Activated naive CD4-positive, alpha-beta T cell treated with anti-CD3 and anti-CD28 coated beads, Interleukin-2, amount 10 ng/mL, durations not matched to agents 7 days and 5 days (primary cell): ENCODE measurements at regions not wholly inside any gene's neighbourhood (a gene's known extent, or its start where the extent isn't known, plus 50 kb on each side); places are given as distances from the start of the nearest gene placed in this dataset.

Source experiments
- CTCF ChIA-PET: fragments of 350-600 bp; sonication (Branson Sonifier 250); formaldehyde crosslinking; loops from one replicate; lab custom pipeline; 2021; ENCODE audit warnings: antibody characterized with exemption; lab: Charles Lee
- DNase-seq: peaks from one replicate; pipeline ENCODE4 v3.0.0-alpha.2; 2020
- H3K27ac Mint-ChIP-seq: one replicate; pipeline ENCODE4 v1.8.0; 2021; ENCODE audit warnings: mild to moderate bottlenecking, moderate library complexity, mixed read lengths
- H3K27me3 Mint-ChIP-seq: one replicate; pipeline ENCODE4 v1.8.0; 2021; ENCODE audit warnings: mild to moderate bottlenecking, mixed read lengths
- H3K36me3 Mint-ChIP-seq: one replicate; pipeline ENCODE4 v1.8.0; 2021; ENCODE audit warnings: mixed read lengths
- H3K4me1 Mint-ChIP-seq: one replicate; pipeline ENCODE4 v1.8.0; 2021; ENCODE audit warnings: mixed read lengths
- H3K4me3 Mint-ChIP-seq: one replicate; pipeline ENCODE4 v1.8.0; 2021; ENCODE audit warnings: mild to moderate bottlenecking, moderate library complexity, mixed read lengths
- H3K9me3 Mint-ChIP-seq: one replicate; pipeline ENCODE4 v1.8.0; 2021; ENCODE audit warnings: mixed read lengths

DNA sequence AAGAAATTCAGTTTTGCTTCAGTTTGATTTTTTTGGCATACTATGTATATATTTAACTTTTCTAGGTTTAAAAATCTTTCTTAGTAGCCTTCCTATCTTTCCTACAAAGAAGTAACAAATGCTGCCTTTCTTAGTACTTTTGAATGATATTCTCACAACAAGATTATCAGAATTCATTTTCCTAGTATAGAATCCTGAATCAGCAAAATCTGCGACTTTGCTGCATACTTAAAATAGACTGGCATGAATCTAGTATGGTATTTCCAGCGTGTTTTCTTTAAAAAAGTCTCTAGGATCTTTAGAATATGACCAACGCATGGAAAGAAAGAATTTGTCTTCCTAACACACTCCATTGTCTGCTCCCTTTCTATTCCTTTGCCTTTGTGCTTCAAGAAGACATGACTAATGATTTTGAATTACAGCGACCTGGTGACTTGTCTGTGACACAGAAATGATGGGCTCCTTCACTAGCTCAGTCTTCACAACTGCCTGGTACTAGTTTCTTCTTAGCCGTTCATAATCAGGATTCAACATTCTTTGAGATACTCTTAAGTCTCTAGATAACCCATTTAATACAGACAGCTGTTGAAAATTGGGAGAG, 349.8 kb downstream of the PPARGC1A start:
- no peak for DNase-seq
- Mint-ChIP-seq H3K4me1 (no peaks in the 10 kb centered on the region), H3K27me3 (no peaks in the 10 kb centered on the region), H3K4me3 (no peak overlapping the region), H3K9me3 (peaks cover 5% of the 10 kb centered on the region), H3K36me3 (no peaks in the 10 kb centered on the region), H3K27ac (no peak overlapping the region)
- CTCF ChIA-PET: no interaction called here

DNA sequence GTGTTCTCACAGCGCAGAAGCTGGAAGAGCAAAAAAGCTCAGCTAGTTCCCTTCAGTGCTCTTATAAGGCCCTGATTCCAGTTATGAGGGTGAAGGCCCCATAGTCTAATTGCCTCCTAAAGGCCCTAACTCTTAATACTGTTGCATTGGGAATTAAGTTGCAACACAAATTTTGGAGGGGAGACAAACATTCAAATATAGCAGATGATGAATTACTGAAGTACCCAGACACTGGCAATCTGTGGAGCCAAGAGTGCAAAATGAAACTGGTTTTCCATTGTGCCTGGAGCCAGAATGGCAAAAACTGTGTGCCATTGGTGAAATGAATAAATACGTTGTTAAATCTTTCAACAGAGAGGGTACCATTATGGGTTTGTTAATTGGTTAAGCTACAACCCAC, 356.0 kb downstream of the PPARGC1A start:
- no peak for DNase-seq
- CTCF ChIA-PET: no interaction called here
- Mint-ChIP-seq H3K9me3 (peaks cover 5% of the 10 kb centered on the region), H3K27ac (no peak overlapping the region), H3K36me3 (no peaks in the 10 kb centered on the region), H3K4me1 (no peaks in the 10 kb centered on the region), H3K27me3 (no peaks in the 10 kb centered on the region), H3K4me3 (no peak overlapping the region)

DNA sequence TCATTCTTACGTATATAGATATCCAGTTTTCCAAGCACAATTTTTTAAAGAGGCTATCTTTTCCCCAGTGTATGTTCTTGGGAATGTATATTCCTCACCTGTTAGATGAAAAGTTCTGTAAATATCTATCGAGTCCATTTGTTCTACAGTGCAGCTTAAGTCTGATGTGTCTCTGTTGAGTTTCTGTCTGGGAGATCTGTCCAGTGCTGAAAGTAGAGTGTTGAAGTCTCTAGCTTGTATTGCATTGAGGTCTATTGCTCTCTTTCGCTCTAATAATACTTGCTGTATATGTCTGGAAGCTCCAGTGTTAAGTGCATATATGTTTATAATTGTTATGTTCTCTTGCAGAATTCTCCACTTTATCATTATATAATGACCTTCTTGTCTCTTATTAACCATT, 373.1 kb downstream of the PPARGC1A start:
- Mint-ChIP-seq H3K4me1 (no peaks in the 10 kb centered on the region), H3K27ac (no peak overlapping the region), H3K4me3 (no peak overlapping the region), H3K36me3 (no peaks in the 10 kb centered on the region), H3K9me3 (peaks cover 2% of the 10 kb centered on the region), H3K27me3 (no peaks in the 10 kb centered on the region)
- CTCF ChIA-PET: no interaction called here
- DNase-seq: no peak

DNA sequence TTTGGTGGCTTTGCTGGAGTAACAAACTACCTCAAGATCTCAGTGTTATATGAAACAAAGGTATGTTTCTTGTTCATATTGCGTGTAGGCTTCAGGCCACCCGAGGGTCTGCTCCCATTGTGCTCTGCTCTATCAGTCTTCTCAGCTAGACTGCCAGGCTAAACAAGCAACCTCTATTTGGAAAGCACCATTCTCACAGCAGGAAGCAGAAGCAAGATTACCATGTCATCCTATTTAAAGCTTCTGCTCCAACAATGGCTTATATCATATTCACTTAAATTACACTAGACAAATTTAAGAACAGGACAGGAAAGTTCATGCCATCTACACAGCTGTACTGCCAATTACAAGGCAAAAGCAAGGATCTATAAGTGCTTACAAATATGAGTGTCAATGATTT, 385.8 kb downstream of the PPARGC1A start:
- Mint-ChIP-seq H3K27ac (no peak overlapping the region), H3K27me3 (no peaks in the 10 kb centered on the region), H3K9me3 (no peaks in the 10 kb centered on the region), H3K36me3 (no peaks in the 10 kb centered on the region), H3K4me1 (no peaks in the 10 kb centered on the region), H3K4me3 (no peak overlapping the region)
- CTCF ChIA-PET: no interaction called here
- DNase-seq: no peak

- no peaks in the 10 kb centered on the region for H3K36me3 Mint-ChIP-seq
- H3K27me3 Mint-ChIP-seq: no peaks in the 10 kb centered on the region
- no peak overlapping the region for H3K4me3 Mint-ChIP-seq
- no peaks in the 10 kb centered on the region for H3K4me1 Mint-ChIP-seq
- no peak for DNase-seq
- no peaks in the 10 kb centered on the region for H3K9me3 Mint-ChIP-seq
- CTCF ChIA-PET: no interaction called here
- no peak overlapping the region for H3K27ac Mint-ChIP-seq
These were observed 388.9 kb downstream of the PPARGC1A start for GRCh38 chr4:23500894-23501449.

- no peaks in the 10 kb centered on the region for H3K4me1 Mint-ChIP-seq
- H3K27ac Mint-ChIP-seq: no peak overlapping the region
- no peaks in the 10 kb centered on the region for H3K36me3 Mint-ChIP-seq
- no peaks in the 10 kb centered on the region for H3K9me3 Mint-ChIP-seq
- no peaks in the 10 kb centered on the region for H3K27me3 Mint-ChIP-seq
- no peak for DNase-seq
- no peak overlapping the region for H3K4me3 Mint-ChIP-seq
- CTCF ChIA-PET: no interaction called here
These were observed 404.0 kb downstream of the PPARGC1A start for GRCh38 chr4:23485801-23486200.

DNA sequence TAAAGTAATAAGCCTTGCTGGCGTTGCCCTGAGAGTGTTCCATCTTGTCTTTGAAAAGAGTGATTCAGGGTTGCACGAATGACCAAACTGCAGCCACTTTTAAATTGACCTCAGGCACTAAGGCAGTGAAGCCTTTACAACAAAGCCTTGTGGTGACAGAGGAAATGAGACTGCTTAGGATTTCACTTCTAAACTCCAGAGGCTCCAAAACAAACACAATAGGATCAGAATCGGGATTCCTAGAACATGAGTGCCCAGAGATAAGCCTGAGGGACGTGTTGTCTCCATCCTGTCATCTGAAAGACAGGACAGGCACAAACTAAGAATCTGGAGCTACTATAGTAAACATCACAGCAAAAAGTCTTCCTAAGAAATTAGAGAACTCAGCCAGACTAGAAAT, 405.2 kb downstream of the PPARGC1A start:
- H3K4me1 Mint-ChIP-seq: no peaks in the 10 kb centered on the region
- H3K36me3 Mint-ChIP-seq: no peaks in the 10 kb centered on the region
- no peak overlapping the region for H3K27ac Mint-ChIP-seq
- H3K9me3 Mint-ChIP-seq: no peaks in the 10 kb centered on the region
- H3K27me3 Mint-ChIP-seq: no peaks in the 10 kb centered on the region
- CTCF ChIA-PET: no interaction called here
- H3K4me3 Mint-ChIP-seq: no peak overlapping the region
- no peak for DNase-seq

DNA sequence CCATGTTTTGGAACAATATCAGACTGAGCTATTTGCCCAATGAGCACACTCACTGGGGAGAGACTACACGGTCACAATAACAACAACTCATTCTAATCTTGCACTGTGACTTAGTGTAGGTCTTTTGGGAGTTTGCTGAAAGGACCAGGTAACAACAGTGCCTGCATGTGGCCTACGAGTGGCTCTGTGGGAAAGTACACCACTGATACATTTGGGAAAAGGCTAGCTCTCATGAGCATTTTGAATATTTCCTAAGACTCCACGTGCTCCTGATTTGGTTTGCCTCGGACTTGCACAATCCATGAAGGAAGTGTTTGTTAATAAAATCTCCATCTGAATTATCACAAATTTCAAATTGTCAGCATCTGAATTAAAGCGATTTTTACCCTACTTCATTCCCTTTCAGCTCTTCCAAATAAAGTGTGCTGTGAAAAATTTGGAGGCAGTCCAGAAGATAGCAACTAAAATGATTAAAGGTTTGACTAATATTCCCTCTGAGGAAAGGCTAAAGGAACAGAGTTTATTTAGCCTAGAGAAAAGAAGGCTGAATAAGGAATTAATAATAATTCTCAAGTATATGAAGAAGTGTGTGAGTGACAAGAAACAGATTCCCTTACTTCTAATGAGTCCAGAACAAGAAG, 406.4 kb downstream of the PPARGC1A start:
- DNase-seq: no peak
- H3K27ac Mint-ChIP-seq: no peak overlapping the region
- no peaks in the 10 kb centered on the region for H3K36me3 Mint-ChIP-seq
- H3K27me3 Mint-ChIP-seq: no peaks in the 10 kb centered on the region
- H3K4me3 Mint-ChIP-seq: no peak overlapping the region
- H3K9me3 Mint-ChIP-seq: no peaks in the 10 kb centered on the region
- H3K4me1 Mint-ChIP-seq: no peaks in the 10 kb centered on the region
- CTCF ChIA-PET: no interaction called here

DNA sequence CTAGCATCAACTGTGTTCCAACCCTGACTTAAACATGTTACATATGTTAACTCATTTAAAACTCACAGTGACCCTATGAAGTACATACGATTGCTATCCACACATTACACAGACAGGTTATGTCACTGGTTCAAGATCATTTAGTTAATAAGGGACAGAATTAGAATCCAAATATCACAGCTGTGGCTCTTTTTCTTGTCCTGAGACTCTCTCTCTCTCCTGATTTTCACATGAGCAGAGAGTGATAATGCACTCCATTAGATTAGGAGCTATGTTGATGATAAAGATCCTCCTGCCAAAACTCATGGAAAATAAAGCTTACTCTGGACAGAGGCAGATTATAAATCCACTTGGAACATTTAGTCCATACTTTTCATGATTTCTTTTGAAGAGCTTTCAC, 408.3 kb downstream of the PPARGC1A start:
- CTCF ChIA-PET: no interaction called here
- H3K4me3 Mint-ChIP-seq: no peak overlapping the region
- H3K9me3 Mint-ChIP-seq: no peaks in the 10 kb centered on the region
- no peak for DNase-seq
- H3K27me3 Mint-ChIP-seq: no peaks in the 10 kb centered on the region
- no peaks in the 10 kb centered on the region for H3K4me1 Mint-ChIP-seq
- H3K36me3 Mint-ChIP-seq: no peaks in the 10 kb centered on the region
- no peak overlapping the region for H3K27ac Mint-ChIP-seq

GRCh38 chr4:23477905-23478304, 411.9 kb downstream of the PPARGC1A start:
- Mint-ChIP-seq H3K27me3 (no peaks in the 10 kb centered on the region), H3K4me1 (no peaks in the 10 kb centered on the region), H3K9me3 (no peaks in the 10 kb centered on the region), H3K27ac (no peak overlapping the region), H3K36me3 (no peaks in the 10 kb centered on the region), H3K4me3 (no peak overlapping the region)
- CTCF ChIA-PET: no interaction called here
- no peak for DNase-seq

- H3K27ac Mint-ChIP-seq: no peak overlapping the region
- no peak for DNase-seq
- CTCF ChIA-PET: no interaction called here
These were observed 413.2 kb downstream of the PPARGC1A start for GRCh38 chr4:23476515-23477090.

DNA sequence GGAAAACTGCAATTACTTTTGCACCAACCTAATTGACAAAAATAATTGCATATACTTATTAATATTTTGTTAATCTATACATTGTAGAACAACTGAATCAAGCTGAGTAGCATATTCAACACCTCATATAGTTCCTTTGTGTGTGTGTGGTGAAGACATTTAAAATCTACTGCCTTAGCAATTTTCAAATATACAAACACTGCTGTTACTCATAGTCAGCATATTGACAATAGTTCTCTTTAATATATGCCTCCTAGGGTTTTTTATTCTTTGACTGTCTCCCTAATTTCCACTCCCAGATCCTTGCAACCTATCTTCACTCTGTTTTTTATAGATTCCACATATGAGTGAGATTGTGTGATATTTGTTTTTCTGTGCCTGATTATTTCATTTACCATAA, 426.8 kb downstream of the PPARGC1A start:
- DNase-seq: no peak
- no peaks in the 10 kb centered on the region for H3K36me3 Mint-ChIP-seq
- H3K27ac Mint-ChIP-seq: no peak overlapping the region
- H3K4me1 Mint-ChIP-seq: no peaks in the 10 kb centered on the region
- H3K9me3 Mint-ChIP-seq: peaks cover 13% of the 10 kb centered on the region
- H3K4me3 Mint-ChIP-seq: no peak overlapping the region
- no peaks in the 10 kb centered on the region for H3K27me3 Mint-ChIP-seq
- CTCF ChIA-PET: no interaction called here

More at GRCh38 chr4:23476515-23477090, 413.2 kb downstream of the PPARGC1A start:
- Mint-ChIP-seq H3K4me1 (no peaks in the 10 kb centered on the region), H3K36me3 (no peaks in the 10 kb centered on the region), H3K9me3 (peaks cover 6% of the 10 kb centered on the region), H3K27me3 (no peaks in the 10 kb centered on the region), H3K4me3 (no peak overlapping the region)

DNA sequence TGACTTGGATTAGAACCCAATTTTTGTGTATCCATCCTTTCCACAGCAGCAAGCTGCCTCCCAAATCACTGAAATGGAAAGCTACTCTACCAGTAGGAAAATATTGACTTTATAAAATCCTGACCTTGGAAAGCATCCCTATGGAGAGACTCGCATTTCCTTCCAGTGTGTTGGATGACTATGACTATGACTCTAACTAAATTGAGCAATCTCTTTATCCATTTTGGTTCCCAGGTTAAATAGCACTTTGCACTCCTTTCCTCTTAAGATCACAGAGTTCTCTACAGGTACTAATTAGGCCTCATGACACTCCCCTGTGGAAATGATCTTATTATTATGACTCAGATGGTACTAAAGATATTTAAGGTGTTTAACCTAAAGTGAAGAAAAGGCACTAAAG, 431.8 kb downstream of the PPARGC1A start:
- Mint-ChIP-seq H3K9me3 (no peaks in the 10 kb centered on the region), H3K36me3 (no peaks in the 10 kb centered on the region), H3K27ac (no peak overlapping the region), H3K27me3 (no peaks in the 10 kb centered on the region), H3K4me3 (no peak overlapping the region), H3K4me1 (no peaks in the 10 kb centered on the region)
- CTCF ChIA-PET: no interaction called here
- no peak for DNase-seq

GRCh38 chr4:23456864-23457263, 433.0 kb downstream of the PPARGC1A start:
- Mint-ChIP-seq H3K4me3 (no peak overlapping the region), H3K9me3 (no peaks in the 10 kb centered on the region), H3K4me1 (no peaks in the 10 kb centered on the region), H3K27me3 (no peaks in the 10 kb centered on the region), H3K27ac (no peak overlapping the region), H3K36me3 (no peaks in the 10 kb centered on the region)
- CTCF ChIA-PET: no interaction called here
- DNase-seq: no peak
